Neuronal stem cell (in vitro differentiated cells): ENCODE measurements at regions not wholly inside any gene's neighbourhood (a gene's known extent, or its start where the extent isn't known, plus 50 kb on each side); places are given as distances from the start of the nearest gene placed in this dataset.

Experiments used
- DNase-seq: peaks from one replicate; pipeline ENCODE4 v3.0.0-alpha.2; 2013; ENCODE audit warnings: low spot score
- H2AFZ ChIP-seq: one replicate; pipeline ENCODE4 v1.6.1; 2013; ENCODE audit warnings: mild to moderate bottlenecking, low read length, inconsistent platforms
- H2AK5ac ChIP-seq: 2 replicates; pipeline ENCODE4 v1.6.1; 2013; ENCODE audit warnings: low read depth, mild to moderate bottlenecking, inconsistent platforms, low read length, moderate library complexity, mixed read lengths
- H2BK120ac ChIP-seq: 2 replicates; pipeline ENCODE4 v1.6.1; 2013; ENCODE audit warnings: low read depth, mild to moderate bottlenecking, inconsistent platforms, low read length, moderate library complexity, mixed read lengths
- H2BK12ac ChIP-seq: one replicate; pipeline ENCODE4 v1.6.1; 2013; ENCODE audit warnings: low read length, inconsistent platforms
- H2BK15ac ChIP-seq: 2 replicates; pipeline ENCODE4 v1.6.1; 2013; ENCODE audit warnings: mild to moderate bottlenecking, low read length, inconsistent platforms, mixed read lengths
- H2BK5ac ChIP-seq: one replicate; pipeline ENCODE4 v1.6.1; 2013; ENCODE audit warnings: inconsistent platforms, mild to moderate bottlenecking, low read length, moderate library complexity
- H3K14ac ChIP-seq: one replicate; pipeline ENCODE4 v1.6.1; 2013; ENCODE audit warnings: low read length, inconsistent platforms
- H3K18ac ChIP-seq: 2 replicates; pipeline ENCODE4 v1.6.1; 2013; ENCODE audit warnings: low read length, inconsistent platforms
- H3K23ac ChIP-seq: 2 replicates; pipeline ENCODE4 v1.6.1; 2013; ENCODE audit warnings: low read depth, mild to moderate bottlenecking, mixed read lengths, low read length, inconsistent platforms; ENCODE audit not compliant: poor library complexity
- H3K27ac ChIP-seq: replicated peaks from 3 replicates; pipeline ENCODE4 v1.5.1; 2013; ENCODE audit warnings: low read length, inconsistent platforms
- H3K27me3 ChIP-seq, 3 experiments: 2 replicates each; pipeline ENCODE4 v1.6.1; 2013; ENCODE audit warnings: low read length in 3 of 3, mild to moderate bottlenecking in 2 of 3, inconsistent platforms in 1 of 3, low read depth in 1 of 3, mixed read lengths in 1 of 3, moderate library complexity in 1 of 3; ENCODE audit not compliant: control insufficient read depth in 3 of 3, insufficient read depth in 3 of 3
- H3K36me3 ChIP-seq, 2 donors: replicated peaks in 1 of 2; 2 replicates each; pipeline ENCODE4 v1.6.1; 2013; ENCODE audit warnings: low read length in 2 of 2; ENCODE audit not compliant: control insufficient read depth in 2 of 2, insufficient read depth in 2 of 2
- H3K4ac ChIP-seq: 2 replicates; pipeline ENCODE4 v1.6.1; 2013; ENCODE audit warnings: inconsistent platforms, mild to moderate bottlenecking, low read length, moderate library complexity
- H3K4me1 ChIP-seq, 2 donors: 1 replicate in 1 of 2; 2 replicates in 1 of 2; pipeline ENCODE4 v1.6.1; 2013; ENCODE audit warnings: low read length in 2 of 2, low read depth in 1 of 2; ENCODE audit not compliant: control insufficient read depth in 2 of 2, insufficient read depth in 1 of 2
- H3K4me2 ChIP-seq: one replicate; pipeline ENCODE4 v1.6.1; 2013; ENCODE audit warnings: mild to moderate bottlenecking, low read length, inconsistent platforms; ENCODE audit not compliant: insufficient read depth, poor library complexity, severe bottlenecking
- H3K4me3 ChIP-seq, 2 donors: 2 replicates each; pipeline ENCODE4 v1.5.1; 2013; ENCODE audit warnings: low read length in 2 of 2, mild to moderate bottlenecking in 2 of 2, inconsistent platforms in 1 of 2, moderate library complexity in 1 of 2
- H3K79me1 ChIP-seq: one replicate; pipeline ENCODE4 v1.6.1; 2013; ENCODE audit warnings: low read depth, mild to moderate bottlenecking, inconsistent platforms, low read length, moderate library complexity
- H3K9ac ChIP-seq: one replicate; pipeline ENCODE4 v1.6.1; 2013; ENCODE audit warnings: mild to moderate bottlenecking, low read depth, low read length, inconsistent platforms; ENCODE audit not compliant: poor library complexity
- H3K9me3 ChIP-seq, 2 donors: replicated peaks in 1 of 2; 2 replicates each; pipeline versions ENCODE3 to v1.6.1; 2013; ENCODE audit warnings: low read length in 2 of 2, mild to moderate bottlenecking in 2 of 2, inconsistent platforms in 1 of 2, low read depth in 1 of 2, mixed read lengths in 1 of 2, moderate library complexity in 1 of 2; ENCODE audit not compliant: control insufficient read depth in 2 of 2, insufficient read depth in 1 of 2
- H4K8ac ChIP-seq: one replicate; pipeline ENCODE4 v1.6.1; 2013; ENCODE audit warnings: low read depth, mild to moderate bottlenecking, inconsistent platforms, low read length, moderate library complexity
- H4K91ac ChIP-seq: one replicate; pipeline ENCODE4 v1.6.1; 2013; ENCODE audit warnings: low read length, low read depth, mild to moderate bottlenecking, inconsistent platforms; ENCODE audit not compliant: poor library complexity
- WGBS, 2 donors: extraction: QIAGEN DNeasy Blood & Tissue Kit; methylation state at CpG; one replicate each; pipeline ENCODE4 v1.1.7; 2013; ENCODE audit warnings: missing lambda C conversion rate in 2 of 2, mixed read lengths in 1 of 2; ENCODE audit not compliant: insufficient read length in 2 of 2, insufficient replicate concordance in 1 of 2; ENCODE audit errors: extremely low coverage in 2 of 2; 5-methylcytosine and 5-hydroxymethylcytosine counted together

- Histone ChIP-seq H3K4me1 (no peaks in the 10 kb centered on the region), H3K14ac (no peak overlapping the region), H4K91ac (no peak overlapping the region), H2BK120ac (no peak overlapping the region), H2BK5ac (no peak overlapping the region), H2AK5ac (no peak overlapping the region), H4K8ac (no peak overlapping the region), H3K4me3 (no peak overlapping the region), H3K79me1 (no peaks in the 10 kb centered on the region), H2BK15ac (no peak overlapping the region), H3K27ac (no peak overlapping the region), H3K9me3 (no peaks in the 10 kb centered on the region), H3K27me3 (no peaks in the 10 kb centered on the region), H2AFZ (no peak overlapping the region), H3K4me2 (no peak overlapping the region), H3K4ac (no peak overlapping the region), H3K18ac (no peak overlapping the region), H3K36me3 (no peaks in the 10 kb centered on the region), H3K23ac (no peak overlapping the region), H2BK12ac (no peak overlapping the region), H3K9ac (no peak overlapping the region)
- DNase-seq: no peak
- no CpG with 5 or more reads among the region's 2 CpGs for WGBS, 2 donors
Measured at GRCh38 chr3:17832016-17832415, 89.6 kb upstream of the TBC1D5 start.

- Histone ChIP-seq H3K4ac (no peak overlapping the region), H3K14ac (no peak overlapping the region), H3K79me1 (no peaks in the 10 kb centered on the region), H3K18ac (no peak overlapping the region), H3K4me1 (no peaks in the 10 kb centered on the region), H2AK5ac (no peak overlapping the region), H3K9ac (no peak overlapping the region), H3K4me3 (no peak overlapping the region), H3K27me3 (no peaks in the 10 kb centered on the region), H2AFZ (no peak overlapping the region), H2BK12ac (no peak overlapping the region), H3K36me3 (no peaks in the 10 kb centered on the region), H2BK15ac (no peak overlapping the region), H2BK5ac (no peak overlapping the region), H3K9me3 (no peaks in the 10 kb centered on the region), H4K8ac (no peak overlapping the region), H3K27ac (no peak overlapping the region), H2BK120ac (no peak overlapping the region), H4K91ac (no peak overlapping the region), H3K23ac (no peak overlapping the region), H3K4me2 (no peak overlapping the region)
- no peak for DNase-seq
Measured at GRCh38 chr3:17831366-17831765, 88.9 kb upstream of the TBC1D5 start.

- H3K4me3 ChIP-seq: no peak overlapping the region
- no peak overlapping the region for H3K27ac ChIP-seq
- H3K9me3 ChIP-seq: no peaks in the 10 kb centered on the region
- no peaks in the 10 kb centered on the region for H3K36me3 ChIP-seq
- no peak overlapping the region for H2BK120ac ChIP-seq
- H3K23ac ChIP-seq: no peak overlapping the region
- H2BK5ac ChIP-seq: no peak overlapping the region
- H2AFZ ChIP-seq: no peak overlapping the region
- no peak overlapping the region for H3K4me2 ChIP-seq
- H2AK5ac ChIP-seq: no peak overlapping the region
- H3K4ac ChIP-seq: no peak overlapping the region
- H3K79me1 ChIP-seq: no peaks in the 10 kb centered on the region
- H3K9ac ChIP-seq: no peak overlapping the region
- DNase-seq: no peak
- no peak overlapping the region for H4K91ac ChIP-seq
- H2BK12ac ChIP-seq: no peak overlapping the region
- H3K27me3 ChIP-seq: no peaks in the 10 kb centered on the region
- no peak overlapping the region for H3K14ac ChIP-seq
- H3K4me1 ChIP-seq: no peaks in the 10 kb centered on the region
- H2BK15ac ChIP-seq: no peak overlapping the region
- H3K18ac ChIP-seq: no peak overlapping the region
- H4K8ac ChIP-seq: no peak overlapping the region
- WGBS, 2 donors: no CpG with 5 or more reads among the region's 1 CpG
Measured at GRCh38 chr3:17830788-17831187, 88.4 kb upstream of the TBC1D5 start.

- no peak overlapping the region for H3K9ac ChIP-seq
Measured at GRCh38 chr3:17828388-17828787, 86.0 kb upstream of the TBC1D5 start.

More at GRCh38 chr3:17828388-17828787, 86.0 kb upstream of the TBC1D5 start:
- no peaks in the 10 kb centered on the region for H3K36me3 ChIP-seq
- no peak overlapping the region for H3K23ac ChIP-seq
- H2AFZ ChIP-seq: no peak overlapping the region
- no peak overlapping the region for H3K14ac ChIP-seq
- H3K4me1 ChIP-seq: no peaks in the 10 kb centered on the region
- no peak overlapping the region for H2BK120ac ChIP-seq
- no peaks in the 10 kb centered on the region for H3K27me3 ChIP-seq
- no peak for DNase-seq
- no peak overlapping the region for H3K4me3 ChIP-seq
- H2BK12ac ChIP-seq: no peak overlapping the region
- H3K79me1 ChIP-seq: no peaks in the 10 kb centered on the region
- no peak overlapping the region for H3K4me2 ChIP-seq
- WGBS, 2 donors: no CpG with 5 or more reads among the region's 3 CpGs
- H2BK15ac ChIP-seq: no peak overlapping the region
- H4K91ac ChIP-seq: no peak overlapping the region
- H3K18ac ChIP-seq: no peak overlapping the region
- no peak overlapping the region for H3K4ac ChIP-seq
- no peak overlapping the region for H3K27ac ChIP-seq
- H2BK5ac ChIP-seq: no peak overlapping the region
- H2AK5ac ChIP-seq: no peak overlapping the region
- H3K9me3 ChIP-seq: no peaks in the 10 kb centered on the region
- no peak overlapping the region for H4K8ac ChIP-seq
